OCI-LY3 (cell line): ENCODE measurements at regions not wholly inside any gene's neighbourhood (a gene's known extent, or its start where the extent isn't known, plus 50 kb on each side); places are given as distances from the start of the nearest gene placed in this dataset.

Source experiments
- CTCF ChIP-seq: fragments of 200-600, 300-600 bp; sonication (generic); IDR thresholded peaks from 2 replicates; pipeline ENCODE4 v1.5.1; 2014; ENCODE audit warnings: antibody characterized with exemption, low read length, low read depth
- EZH2phosphoT487 ChIP-seq: fragments of 200-600 bp; shearing (Covaris generic); IDR thresholded peaks from 2 replicates; pipeline ENCODE4 v1.6.1; 2018; ENCODE audit warnings: antibody characterized with exemption, mixed run types, low read depth

GRCh38 chr18:75504469-75504868 is 77.0 kb upstream of the SMIM21 start:
- TF ChIP-seq CTCF (no peak), EZH2phosphoT487 (no peak)
